ENCODE measurements at regions not wholly inside any gene's neighbourhood (a gene's known extent, or its start where the extent isn't known, plus 50 kb on each side); places are given as distances from the start of the nearest gene placed in this dataset.

- TF ChIP-seq CTCF (IDR thresholded peaks at IDR 0.05) (no peak), POLR2A (IDR thresholded peaks at IDR 0.05) (no peak), POLR2AphosphoS5 (IDR thresholded peaks at IDR 0.05) (no peak)
Measured at GRCh38 chr13:108368250-108368905, 98.9 kb downstream of the TNFSF13B start.

All from sigmoid colon (tissue), 4 donors.